ENCODE measurements at regions not wholly inside any gene's neighbourhood (a gene's known extent, or its start where the extent isn't known, plus 50 kb on each side); places are given as distances from the start of the nearest gene placed in this dataset.

- CTCF ChIA-PET, result no interaction called here
- H3K36me3 ChIP-seq (ENCODE audit: control insufficient read depth in 1 of 2, insufficient read depth in 2 of 2, low read length in 2 of 2), result no peaks in the 10 kb centered on the region
- no TSS peak for BruUV-seq (replicated peaks)
- no peak overlapping the region for H3K9ac ChIP-seq (ENCODE audit: low read length)
- no peak overlapping the region for H3K4me2 ChIP-seq (ENCODE audit: low read length)
- DNase-seq (ENCODE audit: low read depth, low spot score), result no peak
- no peaks in the 10 kb centered on the region for H3K9me3 ChIP-seq (ENCODE audit: control insufficient read depth in 1 of 2, insufficient read depth in 1 of 2, low read depth in 1 of 2, low read length in 2 of 2)
- no peaks in the 10 kb centered on the region for H3K9me2 ChIP-seq (ENCODE audit: insufficient read depth)
- TF ChIP-seq MAX (IDR thresholded peaks at IDR 0.05), result no peak
- TF ChIP-seq EZH2 (IDR thresholded peaks at IDR 0.05), result no peak
- no peak for TF ChIP-seq RAD21 (IDR thresholded peaks at IDR 0.05; ENCODE audit: low read depth)
- no peak for TF ChIP-seq REST (IDR thresholded peaks at IDR 0.05; ENCODE audit: low read depth)
- TF ChIP-seq POLR2AphosphoS5 (IDR thresholded peaks at IDR 0.05; ENCODE audit: low read depth, low read length), result no peak
- TF ChIP-seq SP1 (IDR thresholded peaks at IDR 0.05; ENCODE audit: low read depth), result no peak
- TF ChIP-seq ZFX (IDR thresholded peaks at IDR 0.05), result no peak
- TF ChIP-seq CTCF (IDR thresholded peaks at IDR 0.05 in 2 of 3, conservative IDR thresholded peaks at IDR 0.05 in 1 of 3; ENCODE audit: borderline replicate concordance in 1 of 3, insufficient read depth in 1 of 3, low read depth in 2 of 3, low read length in 2 of 3), result no peak
- no peak for TF ChIP-seq CBX3 (IDR thresholded peaks at IDR 0.05; ENCODE audit: low read depth)
- TF ChIP-seq ZNF274 (IDR thresholded peaks at IDR 0.05; ENCODE audit: low read depth, low read length), result no peak
- no peak for TF ChIP-seq ZBTB33 (IDR thresholded peaks at IDR 0.05; ENCODE audit: extremely low read depth, insufficient replicate concordance, low read length)
- no peak for TF ChIP-seq FOSL1 (IDR thresholded peaks at IDR 0.05; ENCODE audit: low read depth)
- no peak for TF ChIP-seq SRF (IDR thresholded peaks at IDR 0.05; ENCODE audit: low read depth)
- TF ChIP-seq SIN3A (IDR thresholded peaks at IDR 0.05; ENCODE audit: low read depth), result no peak
- TF ChIP-seq EGR1 (IDR thresholded peaks at IDR 0.05; ENCODE audit: low read depth), result no peak
- no peak for TF ChIP-seq CEBPB (IDR thresholded peaks at IDR 0.05; ENCODE audit: low read depth)
- no peak overlapping the region for H3K27ac ChIP-seq (ENCODE audit: low read depth, low read length)
- RAD21 ChIA-PET (ENCODE audit: low non-redundant PET in 1 of 2, low total read pairs in 2 of 2, uncharacterized antibody in 2 of 2, unreplicated experiment in 2 of 2), result no interaction called here
- H2AFZ ChIP-seq (ENCODE audit: low read depth, low read length, poor library complexity, severe bottlenecking), result no peak overlapping the region
- intact Hi-C loops (cut with micrococcal nuclease), result no loop called here
- no peaks in the 10 kb centered on the region for H3K4me1 ChIP-seq (ENCODE audit: control insufficient read depth in 1 of 2, insufficient read depth in 2 of 2, low read length in 2 of 2)
- H3K79me2 ChIP-seq (ENCODE audit: insufficient read depth, low read length), result no peaks in the 10 kb centered on the region
- 0 out of 2 replicates have a peak, but pooled peaks cover 7% of the 10 kb centered on the region for H3K27me3 ChIP-seq (ENCODE audit: insufficient read depth, low read length)
- no peaks in the 10 kb centered on the region for H4K20me1 ChIP-seq (ENCODE audit: insufficient read depth)
- H3K4me3 ChIP-seq (replicated peaks in 1 of 2; ENCODE audit: low read depth in 1 of 2, low read length in 2 of 2), result no peak overlapping the region
- ATAC-seq, result no peak
- POLR2A ChIA-PET, result no interaction called here
Observed at GRCh38 chr22:48757985-48758561, 1069.6 kb downstream of the BRD1 start.
